ENCODE measurements at regions not wholly inside any gene's neighbourhood (a gene's known extent, or its start where the extent isn't known, plus 50 kb on each side); places are given as distances from the start of the nearest gene placed in this dataset.

GRCh38 chr1:157231846-157232525, 93.8 kb upstream of the ETV3 start:
- Histone ChIP-seq H3K4me1 (ENCODE audit: control insufficient read depth, insufficient read depth, low read length) (no peaks in the 10 kb centered on the region), H3K9me3 (ENCODE audit: control insufficient read depth, insufficient read depth, low read depth, low read length) (no peaks in the 10 kb centered on the region), H3K27ac (ENCODE audit: low read length) (no peak overlapping the region), H3K27me3 (ENCODE audit: control insufficient read depth, insufficient read depth, low read length) (peaks cover 2% of the 10 kb centered on the region; the same call in 1 of the 2 replicates), H3K36me3 (ENCODE audit: control insufficient read depth, insufficient read depth, low read length) (no peaks in the 10 kb centered on the region), H3K4me3 (ENCODE audit: low read depth in 2 of 2, low read length in 2 of 2) (no peak overlapping the region)
- in situ Hi-C loops (cut with HindIII; ENCODE audit: low pct_unique_long_range_greater_than_20kb, low sequenced_read_pairs): no loop called here
- CTCF ChIA-PET: no interaction called here
- ATAC-seq (no peak), DNase-seq (ENCODE audit: low read depth, low spot score) (no peak)
- POLR2A ChIA-PET: no interaction called here
- intact Hi-C loops (cut with micrococcal nuclease; ENCODE audit: unreplicated experiment): no loop called here
- TF ChIP-seq SIN3A (IDR thresholded peaks at IDR 0.05; ENCODE audit: borderline replicate concordance, insufficient read depth, low read depth, low read length) (no peak), CTCF (IDR thresholded peaks at IDR 0.05) (no peak), TCF7L2 (IDR thresholded peaks at IDR 0.05; ENCODE audit: low read depth, low read length) (no peak), POLR2AphosphoS5 (IDR thresholded peaks at IDR 0.05; ENCODE audit: low read depth, low read length) (no peak)
- TF ChIP-seq, protein P1, sequence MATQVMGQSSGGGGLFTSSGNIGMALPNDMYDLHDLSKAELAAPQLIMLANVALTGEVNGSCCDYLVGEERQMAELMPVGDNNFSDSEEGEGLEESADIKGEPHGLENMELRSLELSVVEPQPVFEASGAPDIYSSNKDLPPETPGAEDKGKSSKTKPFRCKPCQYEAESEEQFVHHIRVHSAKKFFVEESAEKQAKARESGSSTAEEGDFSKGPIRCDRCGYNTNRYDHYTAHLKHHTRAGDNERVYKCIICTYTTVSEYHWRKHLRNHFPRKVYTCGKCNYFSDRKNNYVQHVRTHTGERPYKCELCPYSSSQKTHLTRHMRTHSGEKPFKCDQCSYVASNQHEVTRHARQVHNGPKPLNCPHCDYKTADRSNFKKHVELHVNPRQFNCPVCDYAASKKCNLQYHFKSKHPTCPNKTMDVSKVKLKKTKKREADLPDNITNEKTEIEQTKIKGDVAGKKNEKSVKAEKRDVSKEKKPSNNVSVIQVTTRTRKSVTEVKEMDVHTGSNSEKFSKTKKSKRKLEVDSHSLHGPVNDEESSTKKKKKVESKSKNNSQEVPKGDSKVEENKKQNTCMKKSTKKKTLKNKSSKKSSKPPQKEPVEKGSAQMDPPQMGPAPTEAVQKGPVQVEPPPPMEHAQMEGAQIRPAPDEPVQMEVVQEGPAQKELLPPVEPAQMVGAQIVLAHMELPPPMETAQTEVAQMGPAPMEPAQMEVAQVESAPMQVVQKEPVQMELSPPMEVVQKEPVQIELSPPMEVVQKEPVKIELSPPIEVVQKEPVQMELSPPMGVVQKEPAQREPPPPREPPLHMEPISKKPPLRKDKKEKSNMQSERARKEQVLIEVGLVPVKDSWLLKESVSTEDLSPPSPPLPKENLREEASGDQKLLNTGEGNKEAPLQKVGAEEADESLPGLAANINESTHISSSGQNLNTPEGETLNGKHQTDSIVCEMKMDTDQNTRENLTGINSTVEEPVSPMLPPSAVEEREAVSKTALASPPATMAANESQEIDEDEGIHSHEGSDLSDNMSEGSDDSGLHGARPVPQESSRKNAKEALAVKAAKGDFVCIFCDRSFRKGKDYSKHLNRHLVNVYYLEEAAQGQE (IDR thresholded peaks at IDR 0.05; ENCODE audit: insufficient read depth in 1 of 2, low read depth in 2 of 2, low read length in 1 of 2): no peak
- BruUV-seq (replicated peaks): no TSS peak

- ChIA-PET POLR2A (interaction anchor here (0.6 kb wide), 1 partner anchor 417 kb away, joined by 4 read pairs; no protein-coding TSS in a partner anchor), CTCF (interaction anchor here (1.0 kb wide), 1 partner anchor 133 kb away, joined by 3 read pairs; no protein-coding TSS in a partner anchor)
- ATAC-seq (no peak), DNase-seq (ENCODE audit: low read depth, low spot score) (no peak)
- H3K27ac ChIP-seq (ENCODE audit: low read length): no peak overlapping the region
- no peaks in the 10 kb centered on the region for H3K4me1 ChIP-seq (ENCODE audit: control insufficient read depth, insufficient read depth, low read length)
- in situ Hi-C loops (cut with HindIII; ENCODE audit: low pct_unique_long_range_greater_than_20kb, low sequenced_read_pairs) (no loop called here), intact Hi-C loops (cut with micrococcal nuclease; ENCODE audit: unreplicated experiment) (no loop called here)
- H3K9me3 ChIP-seq (ENCODE audit: control insufficient read depth, insufficient read depth, low read depth, low read length): no peaks in the 10 kb centered on the region
- no peaks in the 10 kb centered on the region; the same call in 1 of the 2 replicates for H3K27me3 ChIP-seq (ENCODE audit: control insufficient read depth, insufficient read depth, low read length)
- no TSS peak for BruUV-seq (replicated peaks)
- no peaks in the 10 kb centered on the region for H3K36me3 ChIP-seq (ENCODE audit: control insufficient read depth, insufficient read depth, low read length)
- TF ChIP-seq TCF7L2 (IDR thresholded peaks at IDR 0.05; ENCODE audit: low read depth, low read length): no peak
- no peak for TF ChIP-seq SIN3A (IDR thresholded peaks at IDR 0.05; ENCODE audit: borderline replicate concordance, insufficient read depth, low read depth, low read length)
- H3K4me3 ChIP-seq (ENCODE audit: low read depth in 2 of 2, low read length in 2 of 2): no peak overlapping the region
Measured at GRCh38 chr1:157230500-157230899, 92.3 kb upstream of the ETV3 start.

DNA sequence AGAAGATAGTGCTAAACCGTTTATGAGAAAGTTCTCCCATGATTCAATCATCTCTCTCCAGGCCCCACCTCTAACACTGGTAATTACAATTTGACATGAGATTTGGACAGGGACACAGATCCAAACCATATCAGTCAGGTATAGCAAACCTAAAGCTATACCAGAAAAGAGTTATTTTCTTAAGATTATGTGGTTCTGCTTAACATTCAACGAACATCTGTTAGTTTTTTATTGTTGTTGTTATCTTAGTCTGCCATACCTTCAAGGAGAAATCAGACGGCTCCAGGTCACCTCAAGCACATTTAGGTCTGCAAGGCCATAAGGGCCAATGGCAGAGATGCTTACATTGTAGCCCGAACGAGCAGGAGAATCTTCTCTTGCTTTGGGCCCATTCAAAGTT, 89.5 kb upstream of the ETV3 start:
- TF ChIP-seq TCF7L2 (IDR thresholded peaks at IDR 0.05; ENCODE audit: low read depth, low read length): no peak
- no peak for TF ChIP-seq POLR2AphosphoS5 (IDR thresholded peaks at IDR 0.05; ENCODE audit: low read depth, low read length)
- TF ChIP-seq CTCF (IDR thresholded peaks at IDR 0.05): no peak
- TF ChIP-seq, protein P1 (IDR thresholded peaks at IDR 0.05; ENCODE audit: insufficient read depth in 1 of 2, low read depth in 2 of 2, low read length in 1 of 2): no peak
- TF ChIP-seq SIN3A (IDR thresholded peaks at IDR 0.05; ENCODE audit: borderline replicate concordance, insufficient read depth, low read depth, low read length): no peak
- ChIA-PET CTCF (no interaction called here), POLR2A (no interaction called here)
- Histone ChIP-seq H3K27me3 (ENCODE audit: control insufficient read depth, insufficient read depth, low read length) (no peaks in the 10 kb centered on the region; the same call in 1 of the 2 replicates), H3K9me3 (ENCODE audit: control insufficient read depth, insufficient read depth, low read depth, low read length) (no peaks in the 10 kb centered on the region), H3K4me3 (ENCODE audit: low read depth in 2 of 2, low read length in 2 of 2) (no peak overlapping the region), H3K36me3 (ENCODE audit: control insufficient read depth, insufficient read depth, low read length) (no peaks in the 10 kb centered on the region), H3K4me1 (ENCODE audit: control insufficient read depth, insufficient read depth, low read length) (no peaks in the 10 kb centered on the region), H3K27ac (ENCODE audit: low read length) (no peak overlapping the region)
- BruUV-seq (replicated peaks): no TSS peak
- in situ Hi-C loops (cut with HindIII; ENCODE audit: low pct_unique_long_range_greater_than_20kb, low sequenced_read_pairs) (no loop called here), intact Hi-C loops (cut with micrococcal nuclease; ENCODE audit: unreplicated experiment) (no loop called here)
- DNase-seq (ENCODE audit: low read depth, low spot score) (no peak), ATAC-seq (no peak)
